ENCODE measurements at regions not wholly inside any gene's neighbourhood (a gene's known extent, or its start where the extent isn't known, plus 50 kb on each side); places are given as distances from the start of the nearest gene placed in this dataset.

DNA sequence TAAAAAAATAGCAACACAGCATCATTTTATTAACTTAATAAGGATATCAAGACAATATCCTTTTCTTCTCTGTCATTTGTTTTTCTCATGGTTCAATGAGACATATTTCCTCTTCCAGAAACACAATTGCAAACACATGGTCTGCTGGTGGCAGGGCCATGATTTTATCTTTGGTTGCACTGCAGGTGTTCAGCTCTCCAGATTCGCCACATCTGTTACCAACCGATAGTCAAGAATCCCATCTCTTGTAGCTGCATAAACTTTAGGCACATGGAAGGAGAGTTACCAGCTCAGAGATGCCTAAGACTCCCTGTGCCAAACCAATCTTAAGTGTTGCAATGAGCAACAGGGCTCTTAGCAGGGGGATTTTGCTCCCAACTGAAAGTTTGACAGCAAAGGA is 1303.2 kb upstream of the CELF4 start:
- no peak for DNase-seq (ENCODE audit: low spot score)
- in situ Hi-C loops (cut with MboI; ENCODE audit: low pct_unique_long_range_greater_than_20kb, low sequenced_read_pairs, unreplicated experiment), result no loop called here
- TF ChIP-seq, protein P1, sequence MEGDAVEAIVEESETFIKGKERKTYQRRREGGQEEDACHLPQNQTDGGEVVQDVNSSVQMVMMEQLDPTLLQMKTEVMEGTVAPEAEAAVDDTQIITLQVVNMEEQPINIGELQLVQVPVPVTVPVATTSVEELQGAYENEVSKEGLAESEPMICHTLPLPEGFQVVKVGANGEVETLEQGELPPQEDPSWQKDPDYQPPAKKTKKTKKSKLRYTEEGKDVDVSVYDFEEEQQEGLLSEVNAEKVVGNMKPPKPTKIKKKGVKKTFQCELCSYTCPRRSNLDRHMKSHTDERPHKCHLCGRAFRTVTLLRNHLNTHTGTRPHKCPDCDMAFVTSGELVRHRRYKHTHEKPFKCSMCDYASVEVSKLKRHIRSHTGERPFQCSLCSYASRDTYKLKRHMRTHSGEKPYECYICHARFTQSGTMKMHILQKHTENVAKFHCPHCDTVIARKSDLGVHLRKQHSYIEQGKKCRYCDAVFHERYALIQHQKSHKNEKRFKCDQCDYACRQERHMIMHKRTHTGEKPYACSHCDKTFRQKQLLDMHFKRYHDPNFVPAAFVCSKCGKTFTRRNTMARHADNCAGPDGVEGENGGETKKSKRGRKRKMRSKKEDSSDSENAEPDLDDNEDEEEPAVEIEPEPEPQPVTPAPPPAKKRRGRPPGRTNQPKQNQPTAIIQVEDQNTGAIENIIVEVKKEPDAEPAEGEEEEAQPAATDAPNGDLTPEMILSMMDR (IDR thresholded peaks at IDR 0.05; ENCODE audit: extremely low read depth, insufficient read depth, missing control alignments), result no peak

DNA sequence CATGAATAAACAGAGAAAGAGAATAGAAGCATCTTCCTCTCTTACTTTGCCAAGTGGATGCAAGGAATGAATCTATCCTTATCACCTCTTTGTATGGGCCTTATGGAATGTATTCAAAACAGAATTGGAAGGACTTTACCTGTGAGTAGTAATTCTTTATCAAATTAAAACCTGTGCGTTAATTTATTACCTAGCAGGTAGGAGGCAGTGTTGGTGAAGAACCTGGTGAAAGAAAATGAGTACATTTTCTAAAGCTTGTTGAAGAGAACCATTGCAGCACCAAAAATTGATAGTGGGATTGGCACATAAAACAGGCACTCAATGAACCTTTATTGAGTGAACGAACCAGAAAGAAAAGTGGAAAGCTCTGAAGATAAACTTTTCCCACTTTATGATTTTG is 1302.1 kb upstream of the CELF4 start:
- no peak for DNase-seq (ENCODE audit: low spot score)
- TF ChIP-seq, protein P1 (IDR thresholded peaks at IDR 0.05; ENCODE audit: extremely low read depth, insufficient read depth, missing control alignments), result no peak
- in situ Hi-C loops (cut with MboI; ENCODE audit: low pct_unique_long_range_greater_than_20kb, low sequenced_read_pairs, unreplicated experiment), result no loop called here

- in situ Hi-C loops (cut with MboI; ENCODE audit: low pct_unique_long_range_greater_than_20kb, low sequenced_read_pairs, unreplicated experiment), result no loop called here
- no peak for DNase-seq (ENCODE audit: low spot score)
- TF ChIP-seq, protein P1 (IDR thresholded peaks at IDR 0.05; ENCODE audit: extremely low read depth, insufficient read depth, missing control alignments), result no peak
Observed at GRCh38 chr18:38851526-38851925, 1285.9 kb upstream of the CELF4 start.

DNA sequence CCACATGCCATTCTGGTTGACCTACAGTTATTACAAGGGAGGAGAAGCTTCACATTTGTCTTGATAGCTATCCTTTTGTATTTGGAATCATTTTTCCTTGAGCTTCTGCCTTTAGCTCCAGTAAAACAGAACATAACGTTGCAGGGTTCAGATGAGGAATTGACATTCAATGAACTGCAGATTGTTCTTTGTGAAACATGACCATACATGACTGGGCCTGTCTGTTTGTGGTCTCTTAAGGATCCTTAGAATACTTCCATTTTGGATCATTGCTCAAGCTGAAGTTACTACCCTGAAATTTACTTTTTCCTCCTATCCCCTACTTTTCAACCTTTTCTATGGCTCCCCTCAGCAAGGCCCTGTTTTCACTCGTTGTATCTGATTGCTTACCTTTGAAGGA is 1281.7 kb upstream of the CELF4 start:
- TF ChIP-seq, protein P1 (IDR thresholded peaks at IDR 0.05; ENCODE audit: extremely low read depth, insufficient read depth, missing control alignments), result no peak
- DNase-seq (ENCODE audit: low spot score), result no peak
- in situ Hi-C loops (cut with MboI; ENCODE audit: low pct_unique_long_range_greater_than_20kb, low sequenced_read_pairs, unreplicated experiment), result no loop called here

- TF ChIP-seq, protein P1 (IDR thresholded peaks at IDR 0.05; ENCODE audit: extremely low read depth, insufficient read depth, missing control alignments), result no peak
- DNase-seq (ENCODE audit: low spot score), result no peak
- in situ Hi-C loops (cut with MboI; ENCODE audit: low pct_unique_long_range_greater_than_20kb, low sequenced_read_pairs, unreplicated experiment), result no loop called here
Observed at GRCh38 chr18:38843291-38843690, 1277.7 kb upstream of the CELF4 start.

- DNase-seq (ENCODE audit: low spot score), result no peak
- TF ChIP-seq, protein P1 (IDR thresholded peaks at IDR 0.05; ENCODE audit: extremely low read depth, insufficient read depth, missing control alignments), result no peak
- in situ Hi-C loops (cut with MboI; ENCODE audit: low pct_unique_long_range_greater_than_20kb, low sequenced_read_pairs, unreplicated experiment), result no loop called here
Observed at GRCh38 chr18:38826247-38826646, 1260.6 kb upstream of the CELF4 start.

GRCh38 chr18:38811209-38811608 is 1245.6 kb upstream of the CELF4 start:
- TF ChIP-seq, protein P1 (IDR thresholded peaks at IDR 0.05; ENCODE audit: extremely low read depth, insufficient read depth, missing control alignments), result no peak
- DNase-seq (ENCODE audit: low spot score), result no peak
- in situ Hi-C loops (cut with MboI; ENCODE audit: low pct_unique_long_range_greater_than_20kb, low sequenced_read_pairs, unreplicated experiment), result no loop called here
